ENCODE measurements at regions not wholly inside any gene's neighbourhood (a gene's known extent, or its start where the extent isn't known, plus 50 kb on each side); places are given as distances from the start of the nearest gene placed in this dataset.

DNA sequence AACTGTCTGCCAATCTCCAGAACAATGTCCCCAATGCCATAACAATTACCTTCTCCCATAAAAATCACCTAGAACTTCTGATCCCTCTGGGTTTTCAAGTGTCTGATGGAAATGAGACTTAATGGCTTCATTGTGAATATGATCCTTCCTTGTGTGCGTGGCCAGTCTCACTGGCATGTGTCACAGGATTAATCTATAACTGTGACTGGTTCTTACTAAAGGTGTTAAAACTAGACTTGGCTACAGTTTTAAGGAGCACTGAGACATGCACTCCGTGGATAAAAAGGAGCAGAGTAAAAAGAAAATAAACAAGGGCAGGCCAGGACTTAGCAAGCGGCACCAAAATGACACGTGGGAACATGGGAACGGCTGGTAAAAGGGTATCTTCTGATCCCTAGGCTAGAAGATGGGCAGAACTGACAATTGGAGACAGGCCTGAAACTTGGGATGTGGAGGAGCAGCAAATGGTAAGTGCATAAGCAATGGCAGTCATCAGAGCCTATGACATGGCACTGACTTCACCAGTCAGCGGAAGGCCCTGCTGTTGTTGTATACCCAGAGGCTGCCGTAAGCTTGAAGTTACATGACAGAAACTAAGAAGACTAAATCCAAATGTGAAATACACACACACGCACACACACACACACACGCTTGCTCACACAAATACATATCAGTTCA is 256.6 kb upstream of the NOCT start:
- TF ChIP-seq EZH2 (IDR thresholded peaks at IDR 0.05; ENCODE audit: insufficient read depth, poor library complexity, severe bottlenecking) (no peak), EZH2phosphoT487 (IDR thresholded peaks at IDR 0.05; ENCODE audit: insufficient read depth, low read depth) (no peak)

Measured in GM23248 (cell line).